ENCODE measurements at regions not wholly inside any gene's neighbourhood (a gene's known extent, or its start where the extent isn't known, plus 50 kb on each side); places are given as distances from the start of the nearest gene placed in this dataset.

DNA sequence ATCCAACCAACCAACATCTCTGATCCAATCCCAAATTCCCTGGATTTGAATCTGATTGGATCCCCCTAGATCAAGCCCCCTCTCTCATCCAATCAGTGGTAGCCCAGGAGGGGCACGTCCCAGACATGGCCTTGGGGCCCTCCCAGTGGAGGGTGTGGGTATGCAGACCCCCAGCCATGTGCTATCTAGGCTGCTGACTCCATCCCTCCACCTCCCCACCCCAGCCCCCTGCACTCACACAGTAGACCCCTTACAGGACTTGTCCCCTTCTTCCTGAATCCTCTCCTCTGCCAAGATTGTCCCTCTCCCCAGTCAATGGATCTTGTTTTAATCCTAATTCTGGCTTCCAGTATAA is 153.4 kb downstream of the OAT start:
- H3K4me3 ChIP-seq (ENCODE audit: low read depth, low read length) = no peak overlapping the region
- no peak for DNase-seq (ENCODE audit: low read depth)
- TF ChIP-seq, protein P1, sequence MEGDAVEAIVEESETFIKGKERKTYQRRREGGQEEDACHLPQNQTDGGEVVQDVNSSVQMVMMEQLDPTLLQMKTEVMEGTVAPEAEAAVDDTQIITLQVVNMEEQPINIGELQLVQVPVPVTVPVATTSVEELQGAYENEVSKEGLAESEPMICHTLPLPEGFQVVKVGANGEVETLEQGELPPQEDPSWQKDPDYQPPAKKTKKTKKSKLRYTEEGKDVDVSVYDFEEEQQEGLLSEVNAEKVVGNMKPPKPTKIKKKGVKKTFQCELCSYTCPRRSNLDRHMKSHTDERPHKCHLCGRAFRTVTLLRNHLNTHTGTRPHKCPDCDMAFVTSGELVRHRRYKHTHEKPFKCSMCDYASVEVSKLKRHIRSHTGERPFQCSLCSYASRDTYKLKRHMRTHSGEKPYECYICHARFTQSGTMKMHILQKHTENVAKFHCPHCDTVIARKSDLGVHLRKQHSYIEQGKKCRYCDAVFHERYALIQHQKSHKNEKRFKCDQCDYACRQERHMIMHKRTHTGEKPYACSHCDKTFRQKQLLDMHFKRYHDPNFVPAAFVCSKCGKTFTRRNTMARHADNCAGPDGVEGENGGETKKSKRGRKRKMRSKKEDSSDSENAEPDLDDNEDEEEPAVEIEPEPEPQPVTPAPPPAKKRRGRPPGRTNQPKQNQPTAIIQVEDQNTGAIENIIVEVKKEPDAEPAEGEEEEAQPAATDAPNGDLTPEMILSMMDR (IDR thresholded peaks at IDR 0.05; ENCODE audit: insufficient read depth, low read depth, low read length, missing control alignments) = no peak

GRCh38 chr10:124264711-124265390 is 153.9 kb downstream of the OAT start:
- H3K4me3 ChIP-seq (ENCODE audit: low read depth, low read length) = no peak overlapping the region
- DNase-seq (ENCODE audit: low read depth) = no peak
- TF ChIP-seq, protein P1 (IDR thresholded peaks at IDR 0.05; ENCODE audit: insufficient read depth, low read depth, low read length, missing control alignments) = no peak

DNA sequence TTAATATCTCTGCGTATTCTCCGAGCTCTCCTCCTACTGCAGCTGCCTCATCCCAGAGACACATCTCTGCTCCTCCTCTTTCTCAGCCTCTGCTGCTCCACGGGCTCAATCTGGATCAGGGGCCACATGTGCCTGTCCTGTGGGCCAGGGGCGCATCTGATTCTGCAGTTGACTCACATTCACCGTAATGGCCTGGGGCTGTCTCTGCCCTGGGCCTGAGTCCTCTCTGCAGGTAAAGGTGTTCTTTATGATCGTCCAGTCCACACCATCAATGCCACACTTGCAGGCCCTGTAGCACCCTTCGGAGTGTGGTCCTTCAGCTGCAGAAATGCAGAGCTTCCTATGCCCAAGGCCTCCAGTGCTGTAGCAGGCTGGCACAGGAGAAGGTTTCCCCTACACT is 154.5 kb downstream of the OAT start:
- TF ChIP-seq, protein P1 (IDR thresholded peaks at IDR 0.05; ENCODE audit: insufficient read depth, low read depth, low read length, missing control alignments) = no peak
- H3K4me3 ChIP-seq (ENCODE audit: low read depth, low read length) = no peak overlapping the region
- no peak for DNase-seq (ENCODE audit: low read depth)

DNA sequence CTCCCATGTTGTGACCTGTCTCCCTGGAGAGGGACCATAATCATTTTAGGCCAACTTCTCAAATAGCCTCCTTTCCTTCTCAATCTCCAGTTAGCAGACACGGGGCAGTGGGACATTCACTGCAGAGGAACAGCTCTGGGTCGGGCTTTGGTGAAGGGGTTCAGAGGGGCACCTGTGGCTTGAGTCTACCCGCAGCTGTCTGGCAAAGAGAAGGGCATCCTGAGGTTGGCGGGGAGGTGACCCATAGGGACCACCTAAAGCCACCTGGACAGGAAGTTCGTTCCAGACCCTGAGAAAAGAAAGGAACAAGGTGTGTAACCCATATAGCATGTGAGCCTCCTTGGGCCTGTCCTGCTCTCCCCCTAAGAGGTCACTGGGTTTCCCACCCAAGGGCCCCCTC is 155.0 kb downstream of the OAT start:
- no peak for DNase-seq (ENCODE audit: low read depth)
- H3K4me3 ChIP-seq (ENCODE audit: low read depth, low read length) = no peak overlapping the region
- TF ChIP-seq, protein P1 (IDR thresholded peaks at IDR 0.05; ENCODE audit: insufficient read depth, low read depth, low read length, missing control alignments) = no peak

GRCh38 chr10:124262971-124263370 is 155.8 kb downstream of the OAT start:
- H3K4me3 ChIP-seq (ENCODE audit: low read depth, low read length) = no peak overlapping the region
- TF ChIP-seq, protein P1 (IDR thresholded peaks at IDR 0.05; ENCODE audit: insufficient read depth, low read depth, low read length, missing control alignments) = no peak
- DNase-seq (ENCODE audit: low read depth) = no peak

DNA sequence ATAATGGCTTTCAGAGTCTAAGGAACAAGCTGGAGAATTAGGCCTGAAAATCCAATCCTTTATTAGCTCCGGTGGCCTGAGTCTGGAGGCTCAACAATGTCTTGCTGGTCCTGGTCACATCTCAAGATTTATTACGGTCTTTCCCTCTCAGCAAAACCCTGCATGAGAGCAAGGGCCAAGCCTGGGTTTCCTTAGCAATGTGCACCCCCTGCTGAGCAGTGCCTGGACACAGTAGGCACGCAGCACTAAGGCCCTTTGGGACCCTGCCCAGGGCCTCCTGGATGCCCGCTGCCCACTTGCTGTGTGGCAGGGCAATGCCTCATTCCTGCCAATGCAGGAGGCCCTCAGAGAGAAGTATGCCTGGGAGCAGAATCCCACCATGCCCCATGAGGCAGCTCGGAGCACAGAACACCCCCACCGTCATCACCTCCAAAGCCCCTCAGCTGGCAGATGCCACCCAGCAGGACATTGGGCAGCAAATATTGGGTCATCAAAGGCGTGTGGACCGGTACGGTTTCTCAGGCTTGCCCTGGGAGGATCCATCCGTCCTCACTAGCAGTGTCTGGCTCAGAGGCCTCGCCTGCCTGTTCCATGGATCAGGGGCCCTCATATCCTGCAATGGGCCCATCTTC is 156.4 kb downstream of the OAT start:
- DNase-seq (ENCODE audit: low read depth) = no peak
- H3K4me3 ChIP-seq (ENCODE audit: low read depth, low read length) = no peak overlapping the region
- TF ChIP-seq, protein P1 (IDR thresholded peaks at IDR 0.05; ENCODE audit: insufficient read depth, low read depth, low read length, missing control alignments) = no peak

Data from GM12865 (cell line).